ENCODE measurements at regions not wholly inside any gene's neighbourhood (a gene's known extent, or its start where the extent isn't known, plus 50 kb on each side); places are given as distances from the start of the nearest gene placed in this dataset.

DNA sequence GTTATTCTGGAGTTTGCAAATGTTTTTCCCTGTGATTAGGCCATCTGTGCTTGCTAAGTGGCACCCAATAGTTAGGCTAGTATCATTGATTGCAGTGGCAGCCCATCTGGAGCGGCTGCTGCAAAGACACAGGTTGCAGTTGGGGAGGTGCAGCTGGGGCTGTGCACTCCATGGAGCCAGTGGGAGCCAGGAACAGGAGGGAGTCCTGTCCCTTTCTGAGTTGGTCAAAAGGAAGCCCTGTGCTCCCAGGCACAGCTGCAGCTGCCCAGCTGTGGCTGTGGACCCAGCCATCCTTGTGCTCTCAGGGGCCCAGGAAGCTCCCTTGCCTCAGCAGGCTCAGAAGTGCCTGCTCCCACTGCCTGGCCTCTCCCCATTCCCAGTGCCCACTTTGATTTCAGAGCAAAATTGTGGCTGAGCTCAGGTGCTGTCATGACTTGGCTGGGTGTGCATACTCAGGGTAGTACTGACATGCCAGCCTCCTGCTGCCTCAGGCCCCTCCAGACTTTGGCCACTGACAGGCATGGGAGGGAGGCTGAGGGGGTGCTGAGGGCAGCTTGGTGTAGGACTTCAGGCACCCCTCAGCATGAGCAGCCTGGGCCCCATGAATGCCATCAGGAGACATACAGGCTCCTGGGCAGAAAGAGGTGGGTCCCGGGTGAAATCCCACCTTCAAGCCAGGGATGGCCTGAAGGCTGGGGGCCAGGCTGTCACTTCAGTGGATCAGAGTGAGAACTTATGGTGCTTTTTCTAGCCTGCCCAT, 270.6 kb downstream of the PCDH20 start:
- Histone ChIP-seq H3K79me2 (ENCODE audit: control insufficient read depth, low read length) (no peaks in the 10 kb centered on the region), H3K27me3 (ENCODE audit: control insufficient read depth, low read length) (no peaks in the 10 kb centered on the region), H3K36me3 (ENCODE audit: control insufficient read depth, low read length) (no peaks in the 10 kb centered on the region), H3K4me1 (ENCODE audit: control insufficient read depth, low read length) (no peaks in the 10 kb centered on the region), H3F3A (ENCODE audit: control insufficient read depth, insufficient read depth) (no peaks in the 10 kb centered on the region), H3K9me3 (ENCODE audit: control insufficient read depth, insufficient read depth, low read length) (no peaks in the 10 kb centered on the region; the same call in 1 of the 2 replicates), H3K4me2 (ENCODE audit: low read length) (no peak overlapping the region), H3K27ac (ENCODE audit: low read depth, low read length) (no peak overlapping the region), H4K20me1 (ENCODE audit: control insufficient read depth, insufficient read depth, low read depth, low read length) (no peaks in the 10 kb centered on the region), H3K4me3 (ENCODE audit: low read length) (no peak overlapping the region), H3K9me2 (replicated peaks; ENCODE audit: control insufficient read depth, low read length) (no peaks in the 10 kb centered on the region)
- TF ChIP-seq, protein P1, sequence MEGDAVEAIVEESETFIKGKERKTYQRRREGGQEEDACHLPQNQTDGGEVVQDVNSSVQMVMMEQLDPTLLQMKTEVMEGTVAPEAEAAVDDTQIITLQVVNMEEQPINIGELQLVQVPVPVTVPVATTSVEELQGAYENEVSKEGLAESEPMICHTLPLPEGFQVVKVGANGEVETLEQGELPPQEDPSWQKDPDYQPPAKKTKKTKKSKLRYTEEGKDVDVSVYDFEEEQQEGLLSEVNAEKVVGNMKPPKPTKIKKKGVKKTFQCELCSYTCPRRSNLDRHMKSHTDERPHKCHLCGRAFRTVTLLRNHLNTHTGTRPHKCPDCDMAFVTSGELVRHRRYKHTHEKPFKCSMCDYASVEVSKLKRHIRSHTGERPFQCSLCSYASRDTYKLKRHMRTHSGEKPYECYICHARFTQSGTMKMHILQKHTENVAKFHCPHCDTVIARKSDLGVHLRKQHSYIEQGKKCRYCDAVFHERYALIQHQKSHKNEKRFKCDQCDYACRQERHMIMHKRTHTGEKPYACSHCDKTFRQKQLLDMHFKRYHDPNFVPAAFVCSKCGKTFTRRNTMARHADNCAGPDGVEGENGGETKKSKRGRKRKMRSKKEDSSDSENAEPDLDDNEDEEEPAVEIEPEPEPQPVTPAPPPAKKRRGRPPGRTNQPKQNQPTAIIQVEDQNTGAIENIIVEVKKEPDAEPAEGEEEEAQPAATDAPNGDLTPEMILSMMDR (IDR thresholded peaks at IDR 0.05; ENCODE audit: low read depth, low read length, poor library complexity, severe bottlenecking) = no peak
- no peak for TF ChIP-seq EZH2phosphoT487 (IDR thresholded peaks at IDR 0.05; ENCODE audit: borderline replicate concordance, low read length)

DNA sequence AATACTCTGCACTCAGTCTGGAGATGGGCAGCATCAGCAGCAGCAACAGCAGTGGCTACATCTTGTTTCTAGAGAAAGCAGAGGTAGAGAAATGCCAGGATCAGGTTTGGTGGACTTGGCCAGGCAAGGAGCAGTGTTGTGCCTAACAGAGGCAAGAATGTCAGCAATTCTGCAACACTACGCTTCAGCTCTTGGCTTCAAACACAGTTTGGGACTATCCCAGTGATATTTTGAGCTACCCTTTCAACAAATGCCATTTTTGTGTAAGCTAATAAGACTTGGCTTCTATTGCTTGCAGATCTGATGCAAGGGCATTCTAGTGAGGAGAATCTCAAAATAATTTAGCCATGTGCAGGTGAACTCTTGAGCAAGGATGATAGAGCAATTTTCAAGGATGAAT, 271.3 kb downstream of the PCDH20 start:
- no peaks in the 10 kb centered on the region; the same call in 1 of the 2 replicates for H3K9me3 ChIP-seq (ENCODE audit: control insufficient read depth, insufficient read depth, low read length)
- H3K79me2 ChIP-seq (ENCODE audit: control insufficient read depth, low read length) = no peaks in the 10 kb centered on the region
- no peak overlapping the region for H3K27ac ChIP-seq (ENCODE audit: low read depth, low read length)
- H3K4me3 ChIP-seq (ENCODE audit: low read length) = no peak overlapping the region
- no peaks in the 10 kb centered on the region for H3K36me3 ChIP-seq (ENCODE audit: control insufficient read depth, low read length)
- TF ChIP-seq, protein P1 (IDR thresholded peaks at IDR 0.05; ENCODE audit: low read depth, low read length, poor library complexity, severe bottlenecking) = no peak
- no peaks in the 10 kb centered on the region for H3K27me3 ChIP-seq (ENCODE audit: control insufficient read depth, low read length)
- no peak overlapping the region for H3K4me2 ChIP-seq (ENCODE audit: low read length)
- no peaks in the 10 kb centered on the region for H3F3A ChIP-seq (ENCODE audit: control insufficient read depth, insufficient read depth)
- H4K20me1 ChIP-seq (ENCODE audit: control insufficient read depth, insufficient read depth, low read depth, low read length) = no peaks in the 10 kb centered on the region
- H3K4me1 ChIP-seq (ENCODE audit: control insufficient read depth, low read length) = no peaks in the 10 kb centered on the region
- H3K9me2 ChIP-seq (replicated peaks; ENCODE audit: control insufficient read depth, low read length) = no peaks in the 10 kb centered on the region

DNA sequence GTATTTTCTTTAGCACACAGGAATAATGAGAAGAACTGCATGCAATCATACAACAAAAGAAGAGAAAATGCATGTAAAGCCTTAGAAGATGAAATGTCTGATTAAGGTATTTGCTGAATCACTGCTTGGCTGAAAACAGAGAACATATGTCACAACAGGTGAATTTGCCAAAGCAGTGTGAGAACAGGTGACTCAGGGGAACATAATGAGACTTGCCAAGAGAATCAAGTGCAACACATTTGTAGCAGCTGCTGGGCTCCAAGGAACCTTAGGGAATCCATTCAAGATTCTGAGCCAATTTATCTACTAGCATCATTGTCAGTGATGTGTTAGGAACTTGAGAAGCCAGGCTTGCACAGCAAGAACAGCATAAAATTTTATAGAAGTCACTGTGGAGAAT, 273.1 kb downstream of the PCDH20 start:
- Histone ChIP-seq H3K27ac (ENCODE audit: low read depth, low read length) (no peak overlapping the region), H3K27me3 (ENCODE audit: control insufficient read depth, low read length) (no peaks in the 10 kb centered on the region), H3K79me2 (ENCODE audit: control insufficient read depth, low read length) (no peaks in the 10 kb centered on the region), H3F3A (ENCODE audit: control insufficient read depth, insufficient read depth) (no peaks in the 10 kb centered on the region), H3K36me3 (ENCODE audit: control insufficient read depth, low read length) (no peaks in the 10 kb centered on the region), H3K9me3 (ENCODE audit: control insufficient read depth, insufficient read depth, low read length) (no peaks in the 10 kb centered on the region; the same call in 1 of the 2 replicates), H4K20me1 (ENCODE audit: control insufficient read depth, insufficient read depth, low read depth, low read length) (no peaks in the 10 kb centered on the region), H3K4me1 (ENCODE audit: control insufficient read depth, low read length) (no peaks in the 10 kb centered on the region), H3K4me2 (ENCODE audit: low read length) (no peak overlapping the region), H3K4me3 (ENCODE audit: low read length) (no peak overlapping the region), H3K9me2 (replicated peaks; ENCODE audit: control insufficient read depth, low read length) (no peaks in the 10 kb centered on the region)
- TF ChIP-seq EZH2phosphoT487 (IDR thresholded peaks at IDR 0.05; ENCODE audit: borderline replicate concordance, low read length) = no peak
- TF ChIP-seq, protein P1 (IDR thresholded peaks at IDR 0.05; ENCODE audit: low read depth, low read length, poor library complexity, severe bottlenecking) = no peak

All from DOHH2 (cell line).